ENCODE measurements at regions not wholly inside any gene's neighbourhood (a gene's known extent, or its start where the extent isn't known, plus 50 kb on each side); places are given as distances from the start of the nearest gene placed in this dataset.

GRCh38 chr22:48719978-48720661 is 1107.6 kb downstream of the BRD1 start:
- Histone ChIP-seq H3K4me2 (replicated peaks; ENCODE audit: low read depth, low read length, poor library complexity, severe bottlenecking) (no peak overlapping the region), H4K20me1 (ENCODE audit: control insufficient read depth, insufficient read depth, low read length, poor library complexity, severe bottlenecking) (no peaks in the 10 kb centered on the region), H3K9ac (ENCODE audit: low read length) (no peak overlapping the region), H3K36me3 (replicated peaks in 1 of 2; ENCODE audit: control extremely low read depth in 1 of 2, control insufficient read depth in 1 of 2, extremely low read depth in 1 of 2, insufficient read depth in 2 of 2, low read length in 1 of 2) (no peaks in the 10 kb centered on the region), H3K9me3 (ENCODE audit: control extremely low read depth in 1 of 3, control insufficient read depth in 2 of 3, insufficient read depth in 1 of 3, low read length in 2 of 3) (peaks cover 0 to 48% (median 0%) of the 10 kb centered on the region in 3 donors), H3K79me2 (ENCODE audit: control insufficient read depth, insufficient read depth, low read length) (no peaks in the 10 kb centered on the region), H3K4me3 (ENCODE audit: control extremely low read depth in 1 of 5, extremely low read depth in 1 of 5, insufficient read depth in 1 of 5, low read depth in 2 of 5, low read length in 4 of 5) (no peak overlapping the region), H3K27me3 (replicated peaks in 1 of 4; ENCODE audit: control extremely low read depth in 1 of 4, control insufficient read depth in 3 of 4, insufficient read depth in 4 of 4, low read length in 3 of 4) (no peaks in the 10 kb centered on the region), H3K27ac (ENCODE audit: low read length in 2 of 2) (no peak overlapping the region), H2AFZ (ENCODE audit: insufficient read depth, low read depth, low read length, poor library complexity, severe bottlenecking) (no peak overlapping the region), H3K4me1 (ENCODE audit: control insufficient read depth in 2 of 2, insufficient read depth in 2 of 2, low read length in 2 of 2) (no peaks in the 10 kb centered on the region)
- intact Hi-C loops (cut with micrococcal nuclease), result no loop called here
- DNase-seq (no peak), ATAC-seq (ENCODE audit: low read depth) (no peak)
- H3K27ac Mint-ChIP-seq, result no peak overlapping the region
- H3K4me1 Mint-ChIP-seq, result no peaks in the 10 kb centered on the region
- ChIA-PET CTCF (no interaction called here), POLR2A (no interaction called here)
- TF ChIP-seq CTCF (IDR thresholded peaks at IDR 0.05) (no peak), EZH2 (IDR thresholded peaks at IDR 0.05; ENCODE audit: borderline replicate concordance, insufficient read depth, low read depth, low read length, poor library complexity, severe bottlenecking) (no peak)
- peaks cover 7% of the 10 kb centered on the region for H3K27me3 Mint-ChIP-seq
- 93% methylated on average over 13 of the region's 23 CpGs for WGBS (ENCODE audit: insufficient coverage)
- H3K9me3 Mint-ChIP-seq (ENCODE audit: insufficient read depth), result peaks cover 3% of the 10 kb centered on the region
- H3K4me3 Mint-ChIP-seq, result no peak overlapping the region

- Histone ChIP-seq H3K4me1 (ENCODE audit: control insufficient read depth in 2 of 2, insufficient read depth in 2 of 2, low read length in 2 of 2) (no peaks in the 10 kb centered on the region), H3K9ac (ENCODE audit: low read length) (no peak overlapping the region), H3K9me3 (ENCODE audit: control extremely low read depth in 1 of 3, control insufficient read depth in 2 of 3, insufficient read depth in 1 of 3, low read length in 2 of 3) (peaks cover 0 to 51% (median 0%) of the 10 kb centered on the region in 3 donors), H3K4me3 (ENCODE audit: control extremely low read depth in 1 of 5, extremely low read depth in 1 of 5, insufficient read depth in 1 of 5, low read depth in 2 of 5, low read length in 4 of 5) (no peak overlapping the region), H2AFZ (ENCODE audit: insufficient read depth, low read depth, low read length, poor library complexity, severe bottlenecking) (no peak overlapping the region), H3K36me3 (replicated peaks in 1 of 2; ENCODE audit: control extremely low read depth in 1 of 2, control insufficient read depth in 1 of 2, extremely low read depth in 1 of 2, insufficient read depth in 2 of 2, low read length in 1 of 2) (no peaks in the 10 kb centered on the region), H3K27ac (ENCODE audit: low read length in 2 of 2) (no peak overlapping the region), H3K27me3 (replicated peaks in 1 of 4; ENCODE audit: control extremely low read depth in 1 of 4, control insufficient read depth in 3 of 4, insufficient read depth in 4 of 4, low read length in 3 of 4) (no peaks in the 10 kb centered on the region), H3K4me2 (replicated peaks; ENCODE audit: low read depth, low read length, poor library complexity, severe bottlenecking) (no peak overlapping the region), H3K79me2 (ENCODE audit: control insufficient read depth, insufficient read depth, low read length) (no peaks in the 10 kb centered on the region), H4K20me1 (ENCODE audit: control insufficient read depth, insufficient read depth, low read length, poor library complexity, severe bottlenecking) (no peaks in the 10 kb centered on the region)
- TF ChIP-seq EZH2 (IDR thresholded peaks at IDR 0.05; ENCODE audit: borderline replicate concordance, insufficient read depth, low read depth, low read length, poor library complexity, severe bottlenecking) (no peak), CTCF (IDR thresholded peaks at IDR 0.05) (no peak)
- Mint-ChIP-seq H3K9me3 (ENCODE audit: insufficient read depth) (peaks cover 3% of the 10 kb centered on the region), H3K4me3 (no peak overlapping the region), H3K27ac (no peak overlapping the region), H3K4me1 (no peaks in the 10 kb centered on the region), H3K27me3 (peaks cover 7% of the 10 kb centered on the region)
- ChIA-PET CTCF (no interaction called here), POLR2A (no interaction called here)
- 87% methylated on average over 19 of the region's 22 CpGs for WGBS (ENCODE audit: insufficient coverage)
- DNase-seq (no peak), ATAC-seq (ENCODE audit: low read depth) (no peak)
- intact Hi-C loops (cut with micrococcal nuclease), result no loop called here
These were observed 1108.7 kb downstream of the BRD1 start for GRCh38 chr22:48718818-48719500.
